ENCODE measurements at regions not wholly inside any gene's neighbourhood (a gene's known extent, or its start where the extent isn't known, plus 50 kb on each side); places are given as distances from the start of the nearest gene placed in this dataset.

DNA sequence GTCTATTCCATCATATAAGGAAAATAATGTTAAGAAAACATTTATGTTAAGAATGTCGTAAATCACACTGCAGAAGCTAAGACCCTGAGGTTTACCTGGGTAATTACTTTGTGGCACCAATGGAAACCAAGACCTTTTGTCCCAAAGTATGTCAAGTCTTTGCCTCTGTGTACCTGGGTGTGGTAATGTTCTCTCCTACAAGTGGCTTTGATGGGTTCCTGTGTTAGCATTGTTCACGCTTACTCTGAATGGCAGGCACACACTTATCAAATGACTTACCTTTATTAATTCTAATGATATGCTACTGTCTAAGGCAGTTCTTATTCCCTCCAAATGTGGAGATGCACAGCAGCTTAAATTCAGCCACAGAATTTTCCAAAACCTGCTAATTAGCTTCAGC lies 206.1 kb downstream of the KCTD12 start:
- no peak overlapping the region for H3K4me3 Mint-ChIP-seq
- H3K27ac Mint-ChIP-seq, result no peak overlapping the region
- H3K4me1 Mint-ChIP-seq, result peaks cover 17% of the 10 kb centered on the region
- no peaks in the 10 kb centered on the region for H3K36me3 Mint-ChIP-seq
- H3K9me3 Mint-ChIP-seq, result no peaks in the 10 kb centered on the region
- no peak for DNase-seq (ENCODE audit: low spot score in 2 of 2, unreplicated experiment in 2 of 2)
- H3K27me3 Mint-ChIP-seq (ENCODE audit: low read depth), result no peaks in the 10 kb centered on the region
- TF ChIP-seq, protein P1, sequence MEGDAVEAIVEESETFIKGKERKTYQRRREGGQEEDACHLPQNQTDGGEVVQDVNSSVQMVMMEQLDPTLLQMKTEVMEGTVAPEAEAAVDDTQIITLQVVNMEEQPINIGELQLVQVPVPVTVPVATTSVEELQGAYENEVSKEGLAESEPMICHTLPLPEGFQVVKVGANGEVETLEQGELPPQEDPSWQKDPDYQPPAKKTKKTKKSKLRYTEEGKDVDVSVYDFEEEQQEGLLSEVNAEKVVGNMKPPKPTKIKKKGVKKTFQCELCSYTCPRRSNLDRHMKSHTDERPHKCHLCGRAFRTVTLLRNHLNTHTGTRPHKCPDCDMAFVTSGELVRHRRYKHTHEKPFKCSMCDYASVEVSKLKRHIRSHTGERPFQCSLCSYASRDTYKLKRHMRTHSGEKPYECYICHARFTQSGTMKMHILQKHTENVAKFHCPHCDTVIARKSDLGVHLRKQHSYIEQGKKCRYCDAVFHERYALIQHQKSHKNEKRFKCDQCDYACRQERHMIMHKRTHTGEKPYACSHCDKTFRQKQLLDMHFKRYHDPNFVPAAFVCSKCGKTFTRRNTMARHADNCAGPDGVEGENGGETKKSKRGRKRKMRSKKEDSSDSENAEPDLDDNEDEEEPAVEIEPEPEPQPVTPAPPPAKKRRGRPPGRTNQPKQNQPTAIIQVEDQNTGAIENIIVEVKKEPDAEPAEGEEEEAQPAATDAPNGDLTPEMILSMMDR (IDR thresholded peaks at IDR 0.05; ENCODE audit: unreplicated experiment), result no peak

DNA sequence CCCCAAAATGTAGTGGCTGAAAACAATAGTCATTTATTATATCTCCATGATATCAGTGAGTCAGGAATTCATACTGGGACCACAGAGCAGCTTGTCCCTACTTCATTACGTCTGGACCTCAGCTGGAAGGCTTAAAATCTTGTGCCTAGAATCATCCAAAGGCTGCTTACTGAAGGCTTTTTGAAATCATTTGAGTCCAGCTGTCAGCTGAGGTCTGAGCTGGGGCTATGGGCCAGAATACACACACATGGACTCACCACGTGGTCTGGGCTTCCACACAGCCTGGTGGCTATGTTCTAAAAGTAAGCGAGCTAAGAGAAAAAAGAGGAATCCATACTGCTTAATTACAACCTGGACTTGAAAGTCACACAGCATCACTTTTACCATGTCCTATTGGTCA lies 209.2 kb downstream of the KCTD12 start:
- Mint-ChIP-seq H3K4me1 (no peaks in the 10 kb centered on the region), H3K27me3 (ENCODE audit: low read depth) (no peaks in the 10 kb centered on the region), H3K36me3 (no peaks in the 10 kb centered on the region), H3K9me3 (peaks cover 18% of the 10 kb centered on the region), H3K27ac (peak overlapping the region; percentile 68), H3K4me3 (no peak overlapping the region)
- DNase-seq (ENCODE audit: low spot score in 2 of 2, unreplicated experiment in 2 of 2), result no peak
- TF ChIP-seq, protein P1 (IDR thresholded peaks at IDR 0.05; ENCODE audit: unreplicated experiment), result no peak

DNA sequence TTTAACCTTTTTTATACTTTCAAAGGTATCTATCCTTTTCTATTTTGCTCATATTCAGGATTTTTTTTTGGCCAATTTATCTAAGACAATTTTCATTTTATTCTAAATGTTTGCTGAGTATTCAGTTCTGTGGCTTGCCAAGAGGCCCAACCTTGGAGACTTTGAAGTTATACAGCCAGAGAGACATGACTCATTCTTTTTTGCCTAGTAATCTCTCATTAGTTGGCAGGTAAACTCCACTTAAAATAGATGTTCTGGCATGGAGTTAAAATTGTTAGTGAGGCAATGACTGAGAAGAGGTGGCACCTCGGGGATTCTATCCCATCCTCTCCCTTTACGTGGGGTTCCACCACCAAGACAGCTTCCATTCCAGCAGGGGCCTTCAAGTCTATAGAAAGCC lies 213.8 kb downstream of the KCTD12 start:
- TF ChIP-seq, protein P1 (IDR thresholded peaks at IDR 0.05; ENCODE audit: unreplicated experiment), result no peak
- no peak overlapping the region for H3K4me3 Mint-ChIP-seq
- H3K4me1 Mint-ChIP-seq, result peaks cover 5% of the 10 kb centered on the region
- no peaks in the 10 kb centered on the region for H3K36me3 Mint-ChIP-seq
- no peak overlapping the region for H3K27ac Mint-ChIP-seq
- peaks cover 18% of the 10 kb centered on the region for H3K9me3 Mint-ChIP-seq
- H3K27me3 Mint-ChIP-seq (ENCODE audit: low read depth), result no peaks in the 10 kb centered on the region
- no peak for DNase-seq (ENCODE audit: low spot score in 2 of 2, unreplicated experiment in 2 of 2)

DNA sequence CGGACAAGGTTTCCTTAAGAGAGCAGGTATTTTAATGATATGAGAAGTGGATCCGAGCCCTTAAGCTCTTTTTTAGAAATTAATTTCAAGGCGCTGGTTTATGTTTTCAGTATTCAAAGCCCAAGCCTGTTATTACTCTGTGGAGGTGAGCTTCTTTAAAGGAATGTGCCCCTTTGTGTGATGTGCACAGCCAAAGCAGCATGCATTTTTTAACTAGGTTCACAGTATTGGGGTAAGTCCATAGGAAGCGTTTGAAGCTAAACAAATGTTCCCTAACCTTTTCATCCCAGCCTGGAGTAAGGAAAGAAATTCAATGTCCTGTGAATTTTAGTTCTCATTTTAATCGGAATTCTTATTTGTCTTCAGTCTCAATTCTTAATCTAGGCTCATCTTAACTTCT lies 217.5 kb downstream of the KCTD12 start:
- H3K9me3 Mint-ChIP-seq, result peaks cover 12% of the 10 kb centered on the region
- peaks cover 3% of the 10 kb centered on the region for H3K27me3 Mint-ChIP-seq (ENCODE audit: low read depth)
- H3K27ac Mint-ChIP-seq, result no peak overlapping the region
- TF ChIP-seq, protein P1 (IDR thresholded peaks at IDR 0.05; ENCODE audit: unreplicated experiment), result no peak
- no peak for DNase-seq (ENCODE audit: low spot score in 2 of 2, unreplicated experiment in 2 of 2)
- peaks cover 8% of the 10 kb centered on the region for H3K4me1 Mint-ChIP-seq
- no peaks in the 10 kb centered on the region for H3K36me3 Mint-ChIP-seq
- no peak overlapping the region for H3K4me3 Mint-ChIP-seq

DNA sequence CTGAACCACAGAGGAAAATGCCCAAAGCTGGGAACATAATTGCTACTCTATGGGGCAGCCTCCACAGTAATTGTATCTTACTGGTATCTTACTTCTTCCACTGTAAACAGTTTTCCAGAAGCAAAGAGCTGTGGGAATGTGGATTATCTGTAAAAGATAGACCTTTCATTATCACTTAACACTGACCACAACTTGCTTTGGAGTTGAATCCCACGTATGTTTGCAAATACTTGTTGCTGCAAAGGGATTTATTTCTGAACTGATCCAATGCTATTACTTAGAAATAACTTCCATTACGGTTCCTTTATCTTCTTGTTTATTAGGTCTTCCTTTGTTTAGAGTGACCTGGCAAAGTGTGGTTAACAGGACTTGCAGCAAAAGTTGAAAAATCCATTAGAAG lies 218.1 kb downstream of the KCTD12 start:
- TF ChIP-seq, protein P1 (IDR thresholded peaks at IDR 0.05; ENCODE audit: unreplicated experiment), result no peak
- Mint-ChIP-seq H3K9me3 (peaks cover 6% of the 10 kb centered on the region), H3K27ac (peak overlapping the region; percentile 22), H3K4me3 (no peak overlapping the region), H3K36me3 (no peaks in the 10 kb centered on the region), H3K27me3 (ENCODE audit: low read depth) (peaks cover 4% of the 10 kb centered on the region), H3K4me1 (peaks cover 8% of the 10 kb centered on the region)
- no peak for DNase-seq (ENCODE audit: low spot score in 2 of 2, unreplicated experiment in 2 of 2)

DNA sequence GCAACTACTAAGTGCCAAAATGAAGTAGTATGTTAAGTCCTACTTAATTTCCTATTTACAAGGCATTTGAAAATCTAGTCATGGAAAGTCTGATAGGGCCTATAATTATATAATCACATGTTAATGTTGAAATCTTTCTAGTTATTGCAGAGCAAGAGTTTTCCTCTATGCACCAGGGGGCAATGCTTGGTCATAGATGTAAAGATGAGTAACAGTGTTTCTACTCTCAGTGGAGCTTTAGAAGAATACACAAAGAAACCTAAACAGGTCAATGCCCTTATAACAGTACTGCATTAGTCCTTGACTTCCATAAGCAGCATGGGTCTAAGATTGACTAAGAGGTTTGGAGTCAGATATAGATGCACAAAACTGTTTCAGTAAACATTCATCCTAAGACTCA lies 218.7 kb downstream of the KCTD12 start:
- Mint-ChIP-seq H3K4me3 (no peak overlapping the region), H3K36me3 (no peaks in the 10 kb centered on the region), H3K27ac (no peak overlapping the region), H3K4me1 (peaks cover 8% of the 10 kb centered on the region), H3K9me3 (peaks cover under 1% of the 10 kb centered on the region), H3K27me3 (ENCODE audit: low read depth) (peaks cover 6% of the 10 kb centered on the region)
- TF ChIP-seq, protein P1 (IDR thresholded peaks at IDR 0.05; ENCODE audit: unreplicated experiment), result no peak
- DNase-seq (ENCODE audit: low spot score in 2 of 2, unreplicated experiment in 2 of 2), result no peak
